ENCODE measurements at regions not wholly inside any gene's neighbourhood (a gene's known extent, or its start where the extent isn't known, plus 50 kb on each side); places are given as distances from the start of the nearest gene placed in this dataset.

DNA sequence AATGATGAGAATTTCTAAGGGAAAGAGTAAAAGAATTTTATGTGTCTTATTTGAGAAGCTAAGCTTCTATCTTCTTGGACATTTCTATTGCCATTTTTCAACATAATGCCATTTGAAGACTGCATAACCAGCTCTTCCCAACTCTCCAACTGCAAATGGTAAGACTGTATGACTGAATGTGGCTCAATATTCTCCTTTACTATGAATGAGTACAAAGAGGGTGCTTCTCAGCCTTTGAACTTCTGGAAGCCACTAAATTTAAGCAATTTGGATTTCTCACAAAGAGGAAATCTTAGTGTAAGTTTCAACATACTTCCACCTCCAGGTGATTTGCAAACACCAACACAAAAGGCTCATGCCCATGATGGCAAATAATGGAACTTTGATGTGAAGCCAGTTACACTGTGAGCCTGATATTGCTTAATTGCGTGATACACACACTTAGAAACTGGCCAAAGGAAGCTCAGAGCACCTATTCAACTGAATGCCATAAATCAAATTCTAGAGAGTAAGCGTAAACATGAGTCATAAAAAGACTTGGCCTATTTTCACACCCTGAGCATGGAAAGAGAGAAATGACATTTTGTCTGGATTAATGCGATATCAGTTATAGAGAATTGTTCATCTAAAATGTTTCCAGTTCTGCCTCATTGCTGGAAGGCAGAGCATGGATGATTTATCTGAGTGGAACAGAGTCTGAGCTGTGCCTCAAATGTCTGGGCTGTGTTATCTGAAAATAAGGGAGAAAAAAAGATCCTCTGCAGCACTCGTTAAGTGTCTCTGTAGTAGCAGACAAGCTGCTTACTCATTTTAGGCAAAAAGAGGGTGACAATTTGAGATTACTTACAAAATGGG lies 145.3 kb downstream of the PLK2 start:
- TF ChIP-seq, protein P1, sequence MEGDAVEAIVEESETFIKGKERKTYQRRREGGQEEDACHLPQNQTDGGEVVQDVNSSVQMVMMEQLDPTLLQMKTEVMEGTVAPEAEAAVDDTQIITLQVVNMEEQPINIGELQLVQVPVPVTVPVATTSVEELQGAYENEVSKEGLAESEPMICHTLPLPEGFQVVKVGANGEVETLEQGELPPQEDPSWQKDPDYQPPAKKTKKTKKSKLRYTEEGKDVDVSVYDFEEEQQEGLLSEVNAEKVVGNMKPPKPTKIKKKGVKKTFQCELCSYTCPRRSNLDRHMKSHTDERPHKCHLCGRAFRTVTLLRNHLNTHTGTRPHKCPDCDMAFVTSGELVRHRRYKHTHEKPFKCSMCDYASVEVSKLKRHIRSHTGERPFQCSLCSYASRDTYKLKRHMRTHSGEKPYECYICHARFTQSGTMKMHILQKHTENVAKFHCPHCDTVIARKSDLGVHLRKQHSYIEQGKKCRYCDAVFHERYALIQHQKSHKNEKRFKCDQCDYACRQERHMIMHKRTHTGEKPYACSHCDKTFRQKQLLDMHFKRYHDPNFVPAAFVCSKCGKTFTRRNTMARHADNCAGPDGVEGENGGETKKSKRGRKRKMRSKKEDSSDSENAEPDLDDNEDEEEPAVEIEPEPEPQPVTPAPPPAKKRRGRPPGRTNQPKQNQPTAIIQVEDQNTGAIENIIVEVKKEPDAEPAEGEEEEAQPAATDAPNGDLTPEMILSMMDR (IDR thresholded peaks at IDR 0.05) = no peak
- TF ChIP-seq POLR2A (IDR thresholded peaks at IDR 0.05) (no peak), POLR2AphosphoS5 (IDR thresholded peaks at IDR 0.05) (no peak)
